Progenitor cell of endocrine pancreas (in vitro differentiated cells): ENCODE measurements at regions not wholly inside any gene's neighbourhood (a gene's known extent, or its start where the extent isn't known, plus 50 kb on each side); places are given as distances from the start of the nearest gene placed in this dataset.

ENCODE experiments used
- DNase-seq: peaks from one replicate; pipeline ENCODE4 v3.0.0; 2021; ENCODE audit warnings: low spot score; ENCODE audit not compliant: unreplicated experiment
- H3K27ac Mint-ChIP-seq: 2 replicates; pipeline ENCODE4 v1.8.0; 2021; ENCODE audit warnings: mild to moderate bottlenecking, moderate library complexity, mixed read lengths
- H3K27me3 Mint-ChIP-seq: 2 replicates; pipeline ENCODE4 v1.8.0; 2021; ENCODE audit warnings: mixed read lengths
- H3K36me3 Mint-ChIP-seq: 2 replicates; pipeline ENCODE4 v1.8.0; 2022; ENCODE audit warnings: mixed read lengths; ENCODE audit not compliant: insufficient read depth
- H3K4me1 Mint-ChIP-seq: 2 replicates; pipeline ENCODE4 v1.8.0; 2021; ENCODE audit warnings: low read depth, mixed read lengths
- H3K4me3 Mint-ChIP-seq: 2 replicates; pipeline ENCODE4 v1.8.0; 2021; ENCODE audit warnings: low read depth, mild to moderate bottlenecking, moderate library complexity, mixed read lengths
- H3K9me3 Mint-ChIP-seq: 2 replicates; pipeline ENCODE4 v1.8.0; 2021; ENCODE audit warnings: low read depth, mixed read lengths
- CTCF ChIP-seq: fragments of 200-600 bp; sonication (generic); IDR thresholded peaks from one replicate; pipeline ENCODE4 v1.5.0; 2021; ENCODE audit warnings: antibody characterized with exemption, mild to moderate bottlenecking; ENCODE audit not compliant: unreplicated experiment

GRCh38 chr3:187970106-187970505, 183.9 kb upstream of the LPP start:
- DNase-seq, result no peak
- H3K27me3 Mint-ChIP-seq, result peaks cover 17% of the 10 kb centered on the region
- H3K4me3 Mint-ChIP-seq, result no peak overlapping the region
- no peak overlapping the region for H3K27ac Mint-ChIP-seq
- no peaks in the 10 kb centered on the region for H3K4me1 Mint-ChIP-seq
- no peaks in the 10 kb centered on the region for H3K36me3 Mint-ChIP-seq
- no peaks in the 10 kb centered on the region for H3K9me3 Mint-ChIP-seq
- TF ChIP-seq CTCF, result no peak

DNA sequence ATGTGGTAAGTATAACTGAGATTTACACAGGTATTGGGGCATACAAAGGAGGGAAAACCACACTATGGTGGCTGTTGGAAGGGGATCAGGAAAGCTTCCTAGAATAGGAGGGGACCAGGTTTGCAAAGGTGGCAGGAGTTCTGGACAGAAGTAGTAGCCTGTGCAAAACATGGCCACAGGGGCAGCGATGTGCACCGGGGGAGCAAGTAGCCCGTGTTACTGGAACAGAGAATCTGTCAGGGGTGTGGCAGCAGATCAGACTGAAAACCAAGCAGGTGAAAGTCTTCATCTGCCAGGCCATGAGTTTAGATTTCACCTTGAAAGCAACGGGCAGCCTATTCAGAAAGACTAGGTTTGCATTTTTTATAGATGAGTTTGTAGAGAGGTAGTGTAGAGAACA, 182.3 kb upstream of the LPP start:
- Mint-ChIP-seq H3K36me3 (no peaks in the 10 kb centered on the region), H3K27ac (no peak overlapping the region), H3K4me3 (no peak overlapping the region), H3K9me3 (no peaks in the 10 kb centered on the region), H3K27me3 (peaks cover 17% of the 10 kb centered on the region), H3K4me1 (no peaks in the 10 kb centered on the region)
- TF ChIP-seq CTCF, result no peak
- DNase-seq, result no peak

DNA sequence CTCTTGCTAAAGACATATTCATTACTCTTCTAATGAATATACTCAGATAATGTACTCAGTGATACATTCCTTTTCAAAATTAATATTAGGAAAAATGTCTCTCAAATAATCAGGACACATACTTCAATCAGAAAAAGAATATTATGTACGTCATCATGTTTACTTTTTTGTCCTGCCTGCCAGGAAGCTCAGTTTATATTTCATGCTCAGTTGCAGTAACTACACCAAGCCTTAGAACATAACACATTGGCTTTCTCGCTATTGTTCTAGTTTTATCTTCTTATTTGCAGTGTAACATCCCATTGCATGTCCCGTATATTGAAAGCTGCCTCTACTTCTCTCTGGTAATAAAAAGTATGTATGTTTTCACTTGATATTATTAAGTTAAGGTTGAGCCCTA, 181.5 kb upstream of the LPP start:
- Mint-ChIP-seq H3K27me3 (peaks cover 11% of the 10 kb centered on the region), H3K27ac (no peak overlapping the region), H3K9me3 (peaks cover 1% of the 10 kb centered on the region), H3K36me3 (no peaks in the 10 kb centered on the region), H3K4me1 (no peaks in the 10 kb centered on the region), H3K4me3 (no peak overlapping the region)
- TF ChIP-seq CTCF, result no peak
- no peak for DNase-seq

- no peak for DNase-seq
- H3K4me3 Mint-ChIP-seq, result no peak overlapping the region
- peaks cover 11% of the 10 kb centered on the region for H3K27me3 Mint-ChIP-seq
- no peaks in the 10 kb centered on the region for H3K4me1 Mint-ChIP-seq
- H3K27ac Mint-ChIP-seq, result no peak overlapping the region
- H3K9me3 Mint-ChIP-seq, result peaks cover 3% of the 10 kb centered on the region
- H3K36me3 Mint-ChIP-seq, result no peaks in the 10 kb centered on the region
- TF ChIP-seq CTCF, result no peak
Measured at GRCh38 chr3:187973977-187974870, 179.7 kb upstream of the LPP start.

- Mint-ChIP-seq H3K27ac (no peak overlapping the region), H3K4me1 (no peaks in the 10 kb centered on the region), H3K9me3 (peaks cover 3% of the 10 kb centered on the region), H3K36me3 (no peaks in the 10 kb centered on the region), H3K4me3 (no peak overlapping the region), H3K27me3 (peaks cover 14% of the 10 kb centered on the region)
- TF ChIP-seq CTCF, result no peak
- no peak for DNase-seq
Measured at GRCh38 chr3:187974871-187975271, 179.1 kb upstream of the LPP start.
